HL-60/S4 (cell line): ENCODE measurements at regions not wholly inside any gene's neighbourhood (a gene's known extent, or its start where the extent isn't known, plus 50 kb on each side); places are given as distances from the start of the nearest gene placed in this dataset.

Source experiments
- in situ Hi-C: fragments of 300-500 bp; cut with MboI; formaldehyde crosslinking; loops from 2 replicates; pipeline ENCODE4 v1.14.3; 2022; ENCODE audit warnings: low sequenced_read_pairs

- in situ Hi-C loops, result no loop called here
Observed at GRCh38 chr2:172198908-172199307, 96.2 kb upstream of the DLX2 start.

GRCh38 chr2:172200495-172201085, 97.9 kb upstream of the DLX2 start:
- in situ Hi-C loops, result no loop called here

- in situ Hi-C loops, result no loop called here
Observed at GRCh38 chr2:172204309-172204708, 101.6 kb upstream of the DLX2 start.

- in situ Hi-C loops, result no loop called here
Observed at GRCh38 chr2:172204762-172205161, 102.1 kb upstream of the DLX2 start.

- in situ Hi-C loops, result no loop called here
Observed at GRCh38 chr2:172205292-172205691, 102.6 kb upstream of the DLX2 start.

- in situ Hi-C loops, result no loop called here
Observed at GRCh38 chr2:172207911-172208310, 105.2 kb upstream of the DLX2 start.

GRCh38 chr2:172208791-172209325, 106.2 kb upstream of the DLX2 start:
- in situ Hi-C loops, result no loop called here

GRCh38 chr2:172210599-172210998, 107.9 kb upstream of the DLX2 start:
- in situ Hi-C loops, result no loop called here

GRCh38 chr2:172211512-172211911, 108.8 kb upstream of the DLX2 start:
- in situ Hi-C loops, result no loop called here

- in situ Hi-C loops, result no loop called here
Observed at GRCh38 chr2:172213116-172213860, 110.6 kb upstream of the DLX2 start.

GRCh38 chr2:172214252-172214651, 111.6 kb upstream of the DLX2 start:
- in situ Hi-C loops, result no loop called here

- in situ Hi-C loops, result no loop called here
Observed at GRCh38 chr2:172215172-172215935, 112.7 kb upstream of the DLX2 start.

- in situ Hi-C loops, result no loop called here
Observed at GRCh38 chr2:172215936-172216335, 113.2 kb upstream of the DLX2 start.

- in situ Hi-C loops, result no loop called here
Observed at GRCh38 chr2:172216477-172216876, 113.8 kb upstream of the DLX2 start.

- in situ Hi-C loops, result no loop called here
Observed at GRCh38 chr2:172219201-172219600, 116.5 kb upstream of the DLX2 start.

- in situ Hi-C loops, result no loop called here
Observed at GRCh38 chr2:172220121-172220520, 117.4 kb upstream of the DLX2 start.

GRCh38 chr2:172223601-172224054, 120.9 kb upstream of the DLX2 start:
- in situ Hi-C loops, result no loop called here

GRCh38 chr2:172225786-172226185, 123.1 kb upstream of the DLX2 start:
- in situ Hi-C loops, result no loop called here

GRCh38 chr2:172226244-172227061, 123.8 kb upstream of the DLX2 start:
- in situ Hi-C loops, result no loop called here

- in situ Hi-C loops, result no loop called here
Observed at GRCh38 chr2:172227719-172228118, 125.0 kb upstream of the DLX2 start.
